HG02623 (cell line): ENCODE measurements at regions not wholly inside any gene's neighbourhood (a gene's known extent, or its start where the extent isn't known, plus 50 kb on each side); places are given as distances from the start of the nearest gene placed in this dataset.

ENCODE experiments used
- ATAC-seq: cut with Tn5 transposase; IDR thresholded peaks from one replicate; pipeline ENCODE4 v1.9.1; 2021; ENCODE audit warnings: moderate library complexity; ENCODE audit not compliant: unreplicated experiment

DNA sequence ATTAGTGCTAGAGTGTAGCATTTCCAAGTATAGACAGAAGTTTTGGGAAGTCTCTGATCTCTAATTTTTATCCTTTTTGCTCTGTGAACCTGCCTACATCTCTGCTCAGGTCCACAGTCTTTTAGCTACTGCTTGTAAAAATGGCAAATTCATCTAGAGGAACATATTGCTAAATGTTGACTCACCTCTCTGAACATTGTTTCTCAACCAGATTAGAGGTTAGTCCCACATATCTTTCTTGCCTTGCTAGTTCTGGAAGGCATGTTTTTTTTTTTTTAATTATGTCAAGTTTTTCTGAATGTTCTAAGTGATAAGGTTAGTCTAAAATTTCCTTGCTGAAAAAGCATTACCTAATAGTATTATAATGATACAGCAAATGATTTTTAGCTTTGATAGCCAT, 2889.6 kb upstream of the PCDH20 start:
- ATAC-seq = no peak

DNA sequence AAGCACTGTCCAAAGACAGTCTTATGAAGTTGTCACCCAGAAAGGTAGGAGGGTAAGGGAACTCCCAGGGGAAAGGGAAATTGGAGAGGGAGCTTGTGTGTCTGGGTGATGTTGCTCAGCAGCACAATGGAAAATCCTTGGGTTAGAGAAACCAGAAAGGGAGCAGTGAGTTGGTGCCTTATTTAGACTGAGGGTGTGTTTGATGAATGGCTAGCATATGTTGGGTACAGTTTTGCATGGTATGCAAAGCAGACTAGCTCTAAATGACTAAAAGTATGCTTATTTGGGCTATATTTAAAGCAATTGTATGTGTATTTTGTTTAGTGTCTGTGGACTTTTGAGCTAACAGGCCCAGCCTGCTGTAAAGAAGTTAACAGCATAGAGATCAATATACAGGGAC, 2884.6 kb upstream of the PCDH20 start:
- no peak for ATAC-seq

- ATAC-seq = no peak
These were observed 2878.3 kb upstream of the PCDH20 start for GRCh38 chr13:64293923-64294322.

DNA sequence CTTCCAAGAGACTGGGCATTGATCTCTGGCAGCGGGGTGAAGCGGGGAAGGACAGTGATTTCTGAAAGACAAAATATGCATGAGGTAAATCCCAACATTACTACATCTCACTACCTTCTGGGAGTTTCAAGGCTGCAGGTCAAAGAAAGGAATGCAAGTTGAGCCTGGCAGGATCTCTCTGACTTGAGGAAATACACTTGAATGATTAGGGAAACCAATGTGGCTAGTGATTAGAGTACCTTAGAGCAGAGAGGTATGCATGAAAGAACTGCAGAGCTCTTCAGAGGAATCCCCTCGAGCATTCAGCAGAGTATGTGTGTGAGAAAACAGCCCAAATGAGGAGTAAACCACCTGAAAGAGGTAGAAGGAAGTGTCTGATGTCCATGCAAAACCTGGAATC, 2874.1 kb upstream of the PCDH20 start:
- no peak for ATAC-seq

DNA sequence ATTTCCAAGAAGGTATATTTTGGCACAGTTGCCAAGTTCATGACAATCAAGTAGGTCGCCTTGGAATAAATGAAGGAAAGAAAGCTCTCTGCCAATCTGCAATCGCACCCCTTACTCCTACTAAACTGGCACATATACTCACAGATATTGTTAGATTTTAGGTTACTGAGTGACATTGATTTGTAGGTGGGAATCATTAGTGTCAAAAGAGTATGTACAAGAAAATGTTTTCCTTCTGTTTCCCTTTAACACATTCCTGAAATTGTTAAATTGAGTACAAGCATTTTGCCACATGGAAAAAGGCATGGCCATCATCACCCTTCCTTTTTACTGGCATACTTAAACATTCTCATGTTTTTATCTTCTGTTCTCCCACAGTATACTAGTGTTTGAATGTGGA, 2868.3 kb upstream of the PCDH20 start:
- no peak for ATAC-seq

DNA sequence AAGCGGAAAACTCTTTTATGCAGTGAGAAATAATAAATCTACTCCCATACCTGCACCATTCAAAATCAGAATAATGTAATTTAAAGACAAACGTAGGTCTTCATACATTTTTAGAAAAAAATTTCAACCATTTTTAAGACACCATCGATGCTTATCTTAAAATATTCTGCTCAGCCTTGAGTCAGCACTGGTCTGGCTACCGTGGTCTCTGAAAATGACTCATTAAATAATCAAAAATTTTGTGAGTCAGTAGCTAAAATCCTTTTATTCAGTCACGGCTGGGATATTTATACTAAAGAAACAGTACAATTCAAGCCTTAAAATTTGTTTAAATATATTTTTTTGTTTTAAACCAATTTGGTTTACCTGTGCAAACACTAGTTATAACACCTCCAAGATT, 2862.8 kb upstream of the PCDH20 start:
- no peak for ATAC-seq

GRCh38 chr13:64277097-64277496, 2861.4 kb upstream of the PCDH20 start:
- ATAC-seq = no peak

DNA sequence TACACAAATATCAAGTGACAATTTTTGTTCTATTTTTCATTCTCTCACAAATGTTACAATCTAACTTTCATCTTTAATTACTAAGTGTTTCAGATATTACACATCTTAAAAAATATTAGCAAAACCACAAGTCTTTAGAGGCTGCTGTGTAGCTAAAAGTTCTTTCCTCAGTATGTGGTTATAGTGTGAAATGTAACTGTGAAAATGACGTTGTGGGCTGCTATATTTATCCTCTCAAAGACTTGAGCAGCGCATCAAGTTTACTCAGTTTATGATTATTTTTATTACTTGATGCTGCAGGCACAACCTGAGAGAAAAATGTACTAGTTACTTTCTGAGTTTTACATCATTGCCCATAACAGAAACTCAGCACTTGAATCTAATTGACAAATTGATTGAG, 2860.6 kb upstream of the PCDH20 start:
- ATAC-seq = no peak

DNA sequence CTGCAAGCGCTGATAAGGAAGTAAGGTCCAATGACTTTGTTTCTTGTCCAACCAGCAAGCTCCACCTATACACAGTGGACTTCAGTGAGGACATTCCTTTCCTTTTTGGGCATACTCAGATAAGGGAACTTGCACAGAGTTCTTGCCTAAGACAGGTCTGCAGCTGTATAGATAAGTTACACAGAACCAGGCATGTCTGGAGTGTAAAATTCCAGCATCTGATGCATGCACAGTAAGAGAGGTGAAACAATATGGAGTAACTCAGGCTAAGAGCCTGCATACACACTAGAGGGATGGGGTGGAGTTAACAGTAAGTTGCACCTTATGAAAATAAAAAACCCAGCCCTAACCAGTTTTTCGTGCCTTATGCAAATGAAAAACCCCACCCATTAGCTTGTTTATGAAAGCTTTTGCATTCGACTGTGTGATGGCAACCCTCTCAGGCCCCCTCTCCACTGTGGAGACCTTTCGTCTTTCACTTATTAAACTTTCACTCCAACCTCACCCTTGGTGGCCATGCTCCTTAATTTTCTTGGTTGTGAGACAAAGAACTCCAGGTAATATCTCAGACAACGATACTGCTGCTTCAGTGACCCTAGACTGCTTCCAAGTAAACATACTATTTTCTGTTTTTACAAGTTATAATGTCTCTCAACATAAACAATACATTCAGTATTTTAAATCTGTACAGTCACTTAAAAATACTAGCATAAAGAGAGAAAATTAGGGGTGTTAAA, 2859.0 kb upstream of the PCDH20 start:
- ATAC-seq = no peak

DNA sequence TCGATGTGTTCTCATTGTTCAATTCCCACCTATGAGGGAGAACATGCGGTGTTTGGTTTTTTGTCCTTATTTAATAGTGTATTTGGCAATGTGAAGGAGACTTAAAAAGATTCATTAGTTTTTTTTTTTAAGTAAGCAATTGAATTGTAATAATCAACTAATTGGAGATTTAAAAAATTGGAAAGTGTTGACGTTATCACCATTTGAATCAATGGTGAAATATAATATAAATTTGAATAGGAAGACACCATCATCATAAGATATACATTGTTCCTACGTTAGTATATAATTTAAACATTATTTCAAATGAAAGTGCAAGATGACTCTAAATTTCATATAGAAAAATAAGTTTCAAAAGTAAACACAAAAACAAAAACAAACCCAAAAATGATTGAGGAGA, 2858.1 kb upstream of the PCDH20 start:
- ATAC-seq = no peak

DNA sequence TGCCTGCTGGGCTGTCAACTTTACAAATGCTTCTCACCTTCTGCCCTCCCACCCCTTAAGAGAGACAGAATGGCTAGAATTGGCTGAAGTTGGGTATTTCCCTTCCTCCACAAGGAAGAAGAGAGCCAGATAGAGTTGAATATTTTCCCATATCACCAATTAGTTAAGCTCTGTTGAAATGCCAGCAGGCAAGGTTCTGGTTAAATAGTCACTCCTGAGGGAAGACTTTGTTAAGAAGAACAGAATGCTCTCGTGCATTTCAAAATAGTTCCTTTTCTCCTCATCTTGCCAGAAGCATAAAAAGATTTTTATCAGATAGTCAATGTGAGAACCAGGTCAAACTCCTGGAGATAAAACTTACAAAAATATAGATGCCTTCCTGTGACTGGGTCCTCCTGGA, 2857.0 kb upstream of the PCDH20 start:
- no peak for ATAC-seq

DNA sequence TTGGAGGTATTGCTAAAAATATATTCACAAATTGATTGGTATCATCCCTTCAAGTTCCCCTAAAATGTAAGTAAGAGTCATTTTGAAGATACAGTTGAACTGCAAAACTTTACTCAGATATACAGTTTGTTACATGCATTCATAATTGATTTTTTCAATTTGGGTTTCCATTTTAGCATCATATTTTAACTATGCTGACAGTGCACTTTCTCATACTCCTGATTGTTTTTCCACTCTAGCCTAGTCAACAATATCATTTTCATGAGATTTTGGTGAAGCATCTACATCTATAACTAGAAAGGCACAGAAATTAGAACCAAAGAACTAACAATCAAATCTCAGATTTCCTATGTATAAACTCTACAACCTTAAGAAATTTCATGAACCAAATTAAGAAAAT, 2850.4 kb upstream of the PCDH20 start:
- no peak for ATAC-seq

DNA sequence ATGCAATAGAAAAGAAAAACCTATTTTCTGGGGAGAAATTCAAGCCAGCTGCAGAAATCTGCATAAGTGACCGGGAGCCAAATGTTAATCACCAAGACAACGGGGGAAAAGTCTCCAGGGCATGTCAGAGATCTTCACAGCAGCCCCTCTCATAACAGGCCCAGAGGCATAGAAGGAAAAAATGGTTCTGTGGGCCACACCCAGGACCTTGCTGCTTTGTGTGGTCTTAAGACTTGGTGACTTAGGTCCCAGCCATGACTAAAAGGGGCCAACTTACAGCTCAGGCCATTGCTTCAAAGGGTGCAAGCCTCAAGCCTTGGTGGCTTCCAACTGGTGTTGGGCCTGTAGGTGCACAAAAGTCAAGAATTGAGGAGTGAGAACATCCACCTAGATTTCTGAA, 2847.6 kb upstream of the PCDH20 start:
- no peak for ATAC-seq

DNA sequence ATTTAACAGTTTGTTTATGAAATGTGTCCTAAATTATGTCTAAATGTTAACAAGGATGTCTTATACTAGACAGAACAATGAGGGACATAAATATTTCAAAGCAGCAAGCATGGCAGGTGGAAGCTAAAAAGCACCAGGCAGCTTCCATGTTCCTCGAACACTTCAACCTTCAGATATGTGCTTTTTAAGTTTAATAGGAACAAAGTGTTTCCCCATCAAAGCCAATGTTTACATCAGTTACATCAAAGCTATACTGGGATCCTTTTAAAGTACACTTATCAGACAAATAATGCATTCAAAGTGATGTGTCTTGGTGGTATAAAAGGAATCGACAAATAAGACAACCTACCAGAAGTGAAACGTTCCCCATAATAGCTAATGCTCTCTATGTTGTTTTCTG, 2841.1 kb upstream of the PCDH20 start:
- ATAC-seq = no peak

GRCh38 chr13:64255988-64256387, 2840.3 kb upstream of the PCDH20 start:
- ATAC-seq = no peak

DNA sequence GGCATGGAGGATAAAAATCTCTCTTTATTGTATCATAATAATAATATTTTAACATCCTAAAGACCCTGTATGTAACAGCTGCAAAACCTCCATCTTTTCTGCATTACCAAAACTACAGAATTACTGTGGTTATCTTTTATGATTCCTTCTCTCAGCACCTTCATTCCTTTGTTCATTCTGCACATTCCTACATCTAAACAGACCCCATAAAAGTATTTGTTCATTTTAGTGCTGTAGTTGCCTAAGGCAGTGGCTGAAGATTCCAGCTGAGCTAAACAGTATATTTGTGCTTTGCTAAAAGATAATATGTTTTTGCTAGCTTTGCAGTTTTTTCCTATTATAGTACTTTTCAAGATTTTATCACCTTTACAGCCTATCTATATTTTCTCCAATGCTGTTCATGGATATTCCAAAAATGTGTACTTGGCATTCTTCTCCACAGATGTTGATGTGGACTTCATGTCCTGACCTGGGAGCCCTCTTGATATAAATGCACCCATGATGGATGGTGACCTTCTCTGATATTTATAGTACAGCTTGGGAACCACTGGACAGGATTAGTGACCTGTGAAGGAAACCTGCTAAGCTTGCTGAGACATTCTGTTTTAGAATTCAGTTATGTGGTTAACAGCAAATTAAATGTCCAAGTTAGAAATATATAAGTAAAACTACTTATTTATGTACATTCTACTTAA, 2832.9 kb upstream of the PCDH20 start:
- no peak for ATAC-seq

- no peak for ATAC-seq
These were observed 2823.7 kb upstream of the PCDH20 start for GRCh38 chr13:64239372-64239771.

- ATAC-seq = no peak
These were observed 2818.6 kb upstream of the PCDH20 start for GRCh38 chr13:64234255-64234654.

GRCh38 chr13:64223016-64223415, 2807.4 kb upstream of the PCDH20 start:
- no peak for ATAC-seq

- no peak for ATAC-seq
These were observed 2791.0 kb upstream of the PCDH20 start for GRCh38 chr13:64206430-64207225.

DNA sequence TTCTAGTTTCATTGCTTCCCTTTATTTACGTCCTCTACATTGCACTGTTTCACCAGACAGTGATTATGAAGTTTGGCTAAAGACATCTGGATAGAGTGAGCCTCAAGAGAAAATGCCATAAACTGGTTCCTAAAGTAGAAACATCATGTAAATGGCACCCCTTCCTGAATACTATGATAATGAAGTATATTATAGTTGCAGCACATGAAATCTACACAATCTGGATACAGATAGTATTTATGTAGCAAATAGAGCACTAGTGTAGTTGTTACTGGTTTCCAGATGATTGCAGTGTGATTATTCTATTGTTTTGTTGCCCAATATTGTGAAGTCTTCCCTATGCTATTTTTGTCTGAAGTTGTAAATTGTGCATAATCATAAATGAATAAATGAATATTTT, 2786.9 kb upstream of the PCDH20 start:
- ATAC-seq = no peak

- ATAC-seq = no peak
These were observed 2781.6 kb upstream of the PCDH20 start for GRCh38 chr13:64197232-64197631.
